ENCODE measurements at regions not wholly inside any gene's neighbourhood (a gene's known extent, or its start where the extent isn't known, plus 50 kb on each side); places are given as distances from the start of the nearest gene placed in this dataset.

GRCh38 chr21:15528346-15528745 lies 201.4 kb upstream of the USP25 start:
- Histone ChIP-seq H3K27ac (ENCODE audit: low read depth, low read length) (no peak overlapping the region), H3K4me3 (ENCODE audit: low read depth, low read length) (no peak overlapping the region), H3K9me3 (ENCODE audit: control insufficient read depth, insufficient read depth, low read depth, low read length) (no peaks in the 10 kb centered on the region), H3K27me3 (ENCODE audit: control insufficient read depth, insufficient read depth, low read length) (no peaks in the 10 kb centered on the region), H3K36me3 (ENCODE audit: control insufficient read depth, insufficient read depth, low read length) (no peaks in the 10 kb centered on the region), H3K9ac (ENCODE audit: low read length) (no peak overlapping the region), H3K4me1 (ENCODE audit: control insufficient read depth, insufficient read depth, low read length) (no peaks in the 10 kb centered on the region)

- no peak overlapping the region for H3K4me3 ChIP-seq (ENCODE audit: low read depth, low read length)
- no peak overlapping the region for H3K9ac ChIP-seq (ENCODE audit: low read length)
- H3K4me1 ChIP-seq (ENCODE audit: control insufficient read depth, insufficient read depth, low read length), result no peaks in the 10 kb centered on the region
- H3K27ac ChIP-seq (ENCODE audit: low read depth, low read length), result no peak overlapping the region
- H3K27me3 ChIP-seq (ENCODE audit: control insufficient read depth, insufficient read depth, low read length), result no peaks in the 10 kb centered on the region
- H3K9me3 ChIP-seq (ENCODE audit: control insufficient read depth, insufficient read depth, low read depth, low read length), result no peaks in the 10 kb centered on the region
- H3K36me3 ChIP-seq (ENCODE audit: control insufficient read depth, insufficient read depth, low read length), result no peaks in the 10 kb centered on the region
Observed at GRCh38 chr21:15531986-15532385, 197.8 kb upstream of the USP25 start.

GRCh38 chr21:15533618-15534017 lies 196.2 kb upstream of the USP25 start:
- H3K4me1 ChIP-seq (ENCODE audit: control insufficient read depth, insufficient read depth, low read length), result no peaks in the 10 kb centered on the region
- no peak overlapping the region for H3K4me3 ChIP-seq (ENCODE audit: low read depth, low read length)
- no peak overlapping the region for H3K27ac ChIP-seq (ENCODE audit: low read depth, low read length)
- no peaks in the 10 kb centered on the region for H3K36me3 ChIP-seq (ENCODE audit: control insufficient read depth, insufficient read depth, low read length)
- H3K9ac ChIP-seq (ENCODE audit: low read length), result no peak overlapping the region
- no peaks in the 10 kb centered on the region for H3K9me3 ChIP-seq (ENCODE audit: control insufficient read depth, insufficient read depth, low read depth, low read length)
- no peaks in the 10 kb centered on the region for H3K27me3 ChIP-seq (ENCODE audit: control insufficient read depth, insufficient read depth, low read length)

- H3K36me3 ChIP-seq (ENCODE audit: control insufficient read depth, insufficient read depth, low read length), result no peaks in the 10 kb centered on the region
- H3K27me3 ChIP-seq (ENCODE audit: control insufficient read depth, insufficient read depth, low read length), result no peaks in the 10 kb centered on the region
- H3K4me1 ChIP-seq (ENCODE audit: control insufficient read depth, insufficient read depth, low read length), result no peaks in the 10 kb centered on the region
- no peaks in the 10 kb centered on the region for H3K9me3 ChIP-seq (ENCODE audit: control insufficient read depth, insufficient read depth, low read depth, low read length)
- no peak overlapping the region for H3K27ac ChIP-seq (ENCODE audit: low read depth, low read length)
- H3K9ac ChIP-seq (ENCODE audit: low read length), result no peak overlapping the region
- no peak overlapping the region for H3K4me3 ChIP-seq (ENCODE audit: low read depth, low read length)
Observed at GRCh38 chr21:15534450-15534886, 195.3 kb upstream of the USP25 start.

- H3K36me3 ChIP-seq (ENCODE audit: control insufficient read depth, insufficient read depth, low read length), result no peaks in the 10 kb centered on the region
- no peaks in the 10 kb centered on the region for H3K4me1 ChIP-seq (ENCODE audit: control insufficient read depth, insufficient read depth, low read length)
- H3K9me3 ChIP-seq (ENCODE audit: control insufficient read depth, insufficient read depth, low read depth, low read length), result no peaks in the 10 kb centered on the region
- no peak overlapping the region for H3K9ac ChIP-seq (ENCODE audit: low read length)
- H3K27me3 ChIP-seq (ENCODE audit: control insufficient read depth, insufficient read depth, low read length), result no peaks in the 10 kb centered on the region
- H3K4me3 ChIP-seq (ENCODE audit: low read depth, low read length), result no peak overlapping the region
- no peak overlapping the region for H3K27ac ChIP-seq (ENCODE audit: low read depth, low read length)
Observed at GRCh38 chr21:15539376-15539775, 190.4 kb upstream of the USP25 start.

- Histone ChIP-seq H3K4me1 (ENCODE audit: control insufficient read depth, insufficient read depth, low read length) (no peaks in the 10 kb centered on the region), H3K27ac (ENCODE audit: low read depth, low read length) (no peak overlapping the region), H3K9me3 (ENCODE audit: control insufficient read depth, insufficient read depth, low read depth, low read length) (no peaks in the 10 kb centered on the region), H3K36me3 (ENCODE audit: control insufficient read depth, insufficient read depth, low read length) (no peaks in the 10 kb centered on the region), H3K27me3 (ENCODE audit: control insufficient read depth, insufficient read depth, low read length) (no peaks in the 10 kb centered on the region), H3K9ac (ENCODE audit: low read length) (no peak overlapping the region), H3K4me3 (ENCODE audit: low read depth, low read length) (no peak overlapping the region)
Observed at GRCh38 chr21:15543473-15543872, 186.3 kb upstream of the USP25 start.

GRCh38 chr21:15549671-15550070 lies 180.1 kb upstream of the USP25 start:
- Histone ChIP-seq H3K9me3 (ENCODE audit: control insufficient read depth, insufficient read depth, low read depth, low read length) (no peaks in the 10 kb centered on the region), H3K27me3 (ENCODE audit: control insufficient read depth, insufficient read depth, low read length) (no peaks in the 10 kb centered on the region)

GRCh38 chr21:15552914-15553494 lies 176.8 kb upstream of the USP25 start:
- Histone ChIP-seq H3K9me3 (ENCODE audit: control insufficient read depth, insufficient read depth, low read depth, low read length) (peaks cover 4% of the 10 kb centered on the region; the same call in 1 of the 2 replicates), H3K9ac (ENCODE audit: low read length) (no peak overlapping the region), H3K27me3 (ENCODE audit: control insufficient read depth, insufficient read depth, low read length) (no peaks in the 10 kb centered on the region), H3K27ac (ENCODE audit: low read depth, low read length) (no peak overlapping the region), H3K4me3 (ENCODE audit: low read depth, low read length) (no peak overlapping the region), H3K4me1 (ENCODE audit: control insufficient read depth, insufficient read depth, low read length) (peaks cover 4% of the 10 kb centered on the region; the same call in 1 of the 2 replicates), H3K36me3 (ENCODE audit: control insufficient read depth, insufficient read depth, low read length) (no peaks in the 10 kb centered on the region)

More at GRCh38 chr21:15549671-15550070, 180.1 kb upstream of the USP25 start:
- H3K4me1 ChIP-seq (ENCODE audit: control insufficient read depth, insufficient read depth, low read length), result peaks cover 4% of the 10 kb centered on the region; the same call in 1 of the 2 replicates
- no peak overlapping the region for H3K9ac ChIP-seq (ENCODE audit: low read length)
- no peaks in the 10 kb centered on the region for H3K36me3 ChIP-seq (ENCODE audit: control insufficient read depth, insufficient read depth, low read length)
- H3K27ac ChIP-seq (ENCODE audit: low read depth, low read length), result no peak overlapping the region
- no peak overlapping the region for H3K4me3 ChIP-seq (ENCODE audit: low read depth, low read length)

GRCh38 chr21:15557925-15558324 lies 171.9 kb upstream of the USP25 start:
- H3K4me3 ChIP-seq (ENCODE audit: low read depth, low read length), result no peak overlapping the region
- H3K27me3 ChIP-seq (ENCODE audit: control insufficient read depth, insufficient read depth, low read length), result no peaks in the 10 kb centered on the region
- no peak overlapping the region for H3K9ac ChIP-seq (ENCODE audit: low read length)
- peaks cover 4% of the 10 kb centered on the region; the same call in 1 of the 2 replicates for H3K9me3 ChIP-seq (ENCODE audit: control insufficient read depth, insufficient read depth, low read depth, low read length)
- no peak overlapping the region for H3K27ac ChIP-seq (ENCODE audit: low read depth, low read length)
- no peaks in the 10 kb centered on the region for H3K36me3 ChIP-seq (ENCODE audit: control insufficient read depth, insufficient read depth, low read length)
- peaks cover 20% of the 10 kb centered on the region for H3K4me1 ChIP-seq (ENCODE audit: control insufficient read depth, insufficient read depth, low read length)

GRCh38 chr21:15558884-15559283 lies 170.9 kb upstream of the USP25 start:
- Histone ChIP-seq H3K4me1 (ENCODE audit: control insufficient read depth, insufficient read depth, low read length) (peaks cover 20% of the 10 kb centered on the region), H3K27ac (ENCODE audit: low read depth, low read length) (no peak overlapping the region), H3K27me3 (ENCODE audit: control insufficient read depth, insufficient read depth, low read length) (no peaks in the 10 kb centered on the region), H3K9ac (ENCODE audit: low read length) (no peak overlapping the region), H3K36me3 (ENCODE audit: control insufficient read depth, insufficient read depth, low read length) (no peaks in the 10 kb centered on the region), H3K4me3 (ENCODE audit: low read depth, low read length) (no peak overlapping the region), H3K9me3 (ENCODE audit: control insufficient read depth, insufficient read depth, low read depth, low read length) (peaks cover 4% of the 10 kb centered on the region; the same call in 1 of the 2 replicates)

GRCh38 chr21:15559660-15560059 lies 170.1 kb upstream of the USP25 start:
- no peaks in the 10 kb centered on the region for H3K27me3 ChIP-seq (ENCODE audit: control insufficient read depth, insufficient read depth, low read length)
- H3K9me3 ChIP-seq (ENCODE audit: control insufficient read depth, insufficient read depth, low read depth, low read length), result peaks cover 4% of the 10 kb centered on the region; the same call in 1 of the 2 replicates
- no peak overlapping the region for H3K9ac ChIP-seq (ENCODE audit: low read length)
- H3K4me3 ChIP-seq (ENCODE audit: low read depth, low read length), result no peak overlapping the region
- peaks cover 21% of the 10 kb centered on the region for H3K4me1 ChIP-seq (ENCODE audit: control insufficient read depth, insufficient read depth, low read length)
- no peak overlapping the region for H3K27ac ChIP-seq (ENCODE audit: low read depth, low read length)
- no peaks in the 10 kb centered on the region for H3K36me3 ChIP-seq (ENCODE audit: control insufficient read depth, insufficient read depth, low read length)
